Mucosa of rectum (tissue), 2 donors: ENCODE measurements at regions not wholly inside any gene's neighbourhood (a gene's known extent, or its start where the extent isn't known, plus 50 kb on each side); places are given as distances from the start of the nearest gene placed in this dataset.

ENCODE experiments used
- H3K27ac ChIP-seq, 2 donors: one replicate each; pipeline ENCODE4 v1.7.0; 2013; ENCODE audit warnings: inconsistent platforms in 2 of 2, low read depth in 2 of 2, low read length in 2 of 2
- H3K27me3 ChIP-seq, 2 donors: one replicate each; pipeline ENCODE4 v1.7.0; 2013; ENCODE audit warnings: low read length in 2 of 2; ENCODE audit not compliant: control insufficient read depth in 2 of 2, insufficient read depth in 2 of 2
- H3K36me3 ChIP-seq, 2 donors: one replicate each; pipeline ENCODE4 v1.7.0; 2013; ENCODE audit warnings: low read length in 2 of 2; ENCODE audit not compliant: control insufficient read depth in 2 of 2, insufficient read depth in 2 of 2
- H3K4me1 ChIP-seq, 2 donors: one replicate each; pipeline ENCODE4 v1.7.0; 2013; ENCODE audit warnings: low read length in 2 of 2, mild to moderate bottlenecking in 1 of 2; ENCODE audit not compliant: control insufficient read depth in 2 of 2, insufficient read depth in 2 of 2
- H3K4me3 ChIP-seq, 2 donors: one replicate each; pipeline ENCODE4 v1.7.0; 2013; ENCODE audit warnings: low read length in 2 of 2
- H3K9ac ChIP-seq, 2 donors: one replicate each; pipeline ENCODE4 v1.7.0; 2013; ENCODE audit warnings: low read length in 2 of 2, low read depth in 1 of 2, mild to moderate bottlenecking in 1 of 2
- H3K9me3 ChIP-seq, 2 donors: one replicate each; pipeline ENCODE4 v1.7.0; 2013; ENCODE audit warnings: low read length in 2 of 2; ENCODE audit not compliant: control insufficient read depth in 2 of 2
- donor health status: healthy.
- donor health status: Normal muscosa, but diverticular disease.

GRCh38 chr9:745761-746380 is 95.6 kb upstream of the DMRT1 start:
- no peaks in the 10 kb centered on the region for H3K9me3 ChIP-seq
- peaks cover 21 to 34% of the 10 kb centered on the region in 2 donors for H3K36me3 ChIP-seq
- no peak overlapping the region for H3K27ac ChIP-seq
- H3K4me1 ChIP-seq, result no peaks in the 10 kb centered on the region
- H3K4me3 ChIP-seq, result no peak overlapping the region
- H3K9ac ChIP-seq, result no peak overlapping the region
- no peaks in the 10 kb centered on the region for H3K27me3 ChIP-seq

GRCh38 chr9:746661-747434 is 94.6 kb upstream of the DMRT1 start:
- Histone ChIP-seq H3K27ac (no peak overlapping the region), H3K36me3 (peaks cover 17 to 28% of the 10 kb centered on the region in 2 donors)

GRCh38 chr9:747567-747966 is 93.9 kb upstream of the DMRT1 start:
- H3K9me3 ChIP-seq, result no peaks in the 10 kb centered on the region
- H3K27ac ChIP-seq, result no peak overlapping the region
- H3K9ac ChIP-seq, result no peak overlapping the region
- no peak overlapping the region for H3K4me3 ChIP-seq
- H3K27me3 ChIP-seq, result no peaks in the 10 kb centered on the region
- H3K36me3 ChIP-seq, result peaks cover 11 to 21% of the 10 kb centered on the region in 2 donors
- H3K4me1 ChIP-seq, result peaks cover 0 to 4% of the 10 kb centered on the region in 2 donors

More at GRCh38 chr9:746661-747434, 94.6 kb upstream of the DMRT1 start:
- Histone ChIP-seq H3K4me3 (no peak overlapping the region), H3K9me3 (no peaks in the 10 kb centered on the region), H3K9ac (no peak overlapping the region), H3K27me3 (no peaks in the 10 kb centered on the region), H3K4me1 (peaks cover 0 to 3% of the 10 kb centered on the region in 2 donors)

- no peaks in the 10 kb centered on the region for H3K27me3 ChIP-seq
- peaks cover 9 to 20% of the 10 kb centered on the region in 2 donors for H3K36me3 ChIP-seq
- H3K4me1 ChIP-seq, result peaks cover 0 to 4% of the 10 kb centered on the region in 2 donors
- no peaks in the 10 kb centered on the region for H3K9me3 ChIP-seq
- H3K9ac ChIP-seq, result no peak overlapping the region
- peak overlapping the region in 1 of 2 donors; percentile 4 for H3K27ac ChIP-seq
- no peak overlapping the region for H3K4me3 ChIP-seq
These were observed 92.5 kb upstream of the DMRT1 start for GRCh38 chr9:748861-749497.

- H3K27ac ChIP-seq, result no peak overlapping the region
- no peaks in the 10 kb centered on the region for H3K9me3 ChIP-seq
- peaks cover 5 to 14% of the 10 kb centered on the region in 2 donors for H3K36me3 ChIP-seq
- H3K9ac ChIP-seq, result no peak overlapping the region
- peaks cover 0 to 4% of the 10 kb centered on the region in 2 donors for H3K4me1 ChIP-seq
- H3K4me3 ChIP-seq, result no peak overlapping the region
- no peaks in the 10 kb centered on the region for H3K27me3 ChIP-seq
These were observed 91.8 kb upstream of the DMRT1 start for GRCh38 chr9:749716-750115.

GRCh38 chr9:750249-750967 is 91.1 kb upstream of the DMRT1 start:
- Histone ChIP-seq H3K4me3 (no peak overlapping the region), H3K27ac (peak overlapping the region in 1 of 2 donors; percentile 6)

GRCh38 chr9:751137-752051 is 90.1 kb upstream of the DMRT1 start:
- Histone ChIP-seq H3K36me3 (peaks cover 0 to 3% of the 10 kb centered on the region in 2 donors), H3K4me1 (peaks cover 0 to 4% of the 10 kb centered on the region in 2 donors), H3K27me3 (no peaks in the 10 kb centered on the region), H3K9ac (no peak overlapping the region), H3K27ac (peak overlapping the region; percentile 69 to 75), H3K9me3 (no peaks in the 10 kb centered on the region), H3K4me3 (no peak overlapping the region)

More at GRCh38 chr9:750249-750967, 91.1 kb upstream of the DMRT1 start:
- H3K9ac ChIP-seq, result no peak overlapping the region
- H3K9me3 ChIP-seq, result no peaks in the 10 kb centered on the region
- H3K4me1 ChIP-seq, result peaks cover 0 to 4% of the 10 kb centered on the region in 2 donors
- no peaks in the 10 kb centered on the region for H3K27me3 ChIP-seq
- peaks cover 3 to 8% of the 10 kb centered on the region in 2 donors for H3K36me3 ChIP-seq

- Histone ChIP-seq H3K27ac (peak overlapping the region; percentile 69 to 75), H3K4me3 (no peak overlapping the region), H3K36me3 (peaks cover 0 to 3% of the 10 kb centered on the region in 2 donors), H3K9ac (no peak overlapping the region), H3K9me3 (no peaks in the 10 kb centered on the region), H3K27me3 (no peaks in the 10 kb centered on the region), H3K4me1 (peaks cover 0 to 4% of the 10 kb centered on the region in 2 donors)
These were observed 89.3 kb upstream of the DMRT1 start for GRCh38 chr9:752201-752600.

- no peak overlapping the region for H3K9ac ChIP-seq
- H3K9me3 ChIP-seq, result no peaks in the 10 kb centered on the region
- no peaks in the 10 kb centered on the region for H3K27me3 ChIP-seq
- H3K4me1 ChIP-seq, result peaks cover 0 to 4% of the 10 kb centered on the region in 2 donors
- H3K4me3 ChIP-seq, result no peak overlapping the region
- H3K27ac ChIP-seq, result no peak overlapping the region
- H3K36me3 ChIP-seq, result peaks cover 0 to 3% of the 10 kb centered on the region in 2 donors
These were observed 88.8 kb upstream of the DMRT1 start for GRCh38 chr9:752681-753200.
